Uterus (tissue), 3 donors: ENCODE measurements at regions not wholly inside any gene's neighbourhood (a gene's known extent, or its start where the extent isn't known, plus 50 kb on each side); places are given as distances from the start of the nearest gene placed in this dataset.

Experiments
- DNase-seq, 2 donors: peaks; one replicate each; pipeline ENCODE4 v3.0.0-alpha.2; 2019 to 2020
- H3K27ac ChIP-seq, 2 donors: fragments of 200-600 bp; sonication (generic); 1 replicate in 1 of 2; 2 replicates in 1 of 2; pipeline ENCODE4 v1.5.1; 2016 to 2018
- H3K27me3 ChIP-seq, 2 donors: fragments of 200-600 bp; sonication (generic); one replicate each; pipeline ENCODE4 v1.5.1; 2018 to 2019; ENCODE audit warnings: control low read depth in 1 of 2
- H3K36me3 ChIP-seq, 2 donors: fragments of 200-600 bp; sonication (generic); one replicate each; pipeline ENCODE4 v1.5.1; 2019; ENCODE audit warnings: control low read depth in 1 of 2
- H3K4me1 ChIP-seq, 2 donors: fragments of 200-600 bp; sonication (generic); one replicate each; pipeline ENCODE4 v1.5.1; 2018 to 2019; ENCODE audit warnings: control low read depth in 1 of 2
- H3K4me3 ChIP-seq, 2 donors: fragments of 200-600 bp; sonication (generic); 1 replicate in 1 of 2; 2 replicates in 1 of 2; pipeline ENCODE4 v1.5.1; 2018 to 2019; ENCODE audit warnings: mild to moderate bottlenecking in 1 of 2
- H3K9me3 ChIP-seq, 2 donors: fragments of 200-600 bp; sonication (generic); one replicate each; pipeline ENCODE4 v1.5.1; 2019; ENCODE audit warnings: control low read depth in 1 of 2
- POLR2A ChIP-seq, 2 donors: fragments of 450-650 bp; IDR thresholded peaks; one replicate each; pipeline ENCODE4 v1.6.1; 2016; ENCODE audit warnings: antibody characterized with exemption in 2 of 2, mild to moderate bottlenecking in 1 of 2, moderate library complexity in 1 of 2
- intact Hi-C: fragments of 100-400 bp; cut with DNase I; formaldehyde crosslinking; loops from one replicate; pipeline ENCODE4 v1.15.1; 2023; ENCODE audit warnings: low total_unique reads
- TF ChIP-seq, protein P1 (sequence below), 4 experiments: fragments of 200-600 bp in 2 of 4; fragments of 450-650 bp in 2 of 4; sonication (generic) in 2 of 4; IDR thresholded peaks; one replicate each; pipeline ENCODE4 v1.5.1; 2016 to 2019; ENCODE audit warnings: antibody characterized with exemption in 4 of 4, mild to moderate bottlenecking in 2 of 4, moderate library complexity in 1 of 4
- donor health status: DM: yes; HTN: yes; CAD: no.

DNA sequence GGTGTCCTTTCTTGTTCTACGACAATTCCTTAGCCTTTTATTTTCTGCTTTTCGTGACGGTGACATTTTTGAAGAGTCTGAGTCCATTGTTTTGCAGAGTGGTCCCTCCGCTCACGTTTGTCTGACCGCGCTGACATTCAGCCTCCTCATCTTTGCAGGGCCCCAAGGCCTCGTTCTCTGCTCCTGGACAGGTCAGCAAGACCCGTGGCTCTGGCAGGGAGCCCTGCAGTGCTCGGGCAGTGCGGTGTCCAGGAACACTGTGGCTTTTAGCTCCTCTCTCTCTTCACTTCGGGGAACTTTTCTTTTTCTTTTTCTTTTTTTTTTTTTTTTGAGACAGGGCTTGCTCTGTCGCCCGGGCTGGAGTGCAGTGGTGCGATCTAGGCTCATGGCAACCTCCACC is 142.5 kb downstream of the DNAJB6 start:
- DNase-seq = no peak
- H3K4me3 ChIP-seq = no peak overlapping the region
- H3K27me3 ChIP-seq = no peaks in the 10 kb centered on the region
- intact Hi-C loops = no loop called here
- no peak for TF ChIP-seq POLR2A (IDR thresholded peaks at IDR 0.05)
- TF ChIP-seq, protein P1, sequence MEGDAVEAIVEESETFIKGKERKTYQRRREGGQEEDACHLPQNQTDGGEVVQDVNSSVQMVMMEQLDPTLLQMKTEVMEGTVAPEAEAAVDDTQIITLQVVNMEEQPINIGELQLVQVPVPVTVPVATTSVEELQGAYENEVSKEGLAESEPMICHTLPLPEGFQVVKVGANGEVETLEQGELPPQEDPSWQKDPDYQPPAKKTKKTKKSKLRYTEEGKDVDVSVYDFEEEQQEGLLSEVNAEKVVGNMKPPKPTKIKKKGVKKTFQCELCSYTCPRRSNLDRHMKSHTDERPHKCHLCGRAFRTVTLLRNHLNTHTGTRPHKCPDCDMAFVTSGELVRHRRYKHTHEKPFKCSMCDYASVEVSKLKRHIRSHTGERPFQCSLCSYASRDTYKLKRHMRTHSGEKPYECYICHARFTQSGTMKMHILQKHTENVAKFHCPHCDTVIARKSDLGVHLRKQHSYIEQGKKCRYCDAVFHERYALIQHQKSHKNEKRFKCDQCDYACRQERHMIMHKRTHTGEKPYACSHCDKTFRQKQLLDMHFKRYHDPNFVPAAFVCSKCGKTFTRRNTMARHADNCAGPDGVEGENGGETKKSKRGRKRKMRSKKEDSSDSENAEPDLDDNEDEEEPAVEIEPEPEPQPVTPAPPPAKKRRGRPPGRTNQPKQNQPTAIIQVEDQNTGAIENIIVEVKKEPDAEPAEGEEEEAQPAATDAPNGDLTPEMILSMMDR (IDR thresholded peaks at IDR 0.05) = no peak
- no peak overlapping the region for H3K27ac ChIP-seq
- H3K9me3 ChIP-seq = no peaks in the 10 kb centered on the region
- no peaks in the 10 kb centered on the region for H3K36me3 ChIP-seq
- H3K4me1 ChIP-seq = no peaks in the 10 kb centered on the region

DNA sequence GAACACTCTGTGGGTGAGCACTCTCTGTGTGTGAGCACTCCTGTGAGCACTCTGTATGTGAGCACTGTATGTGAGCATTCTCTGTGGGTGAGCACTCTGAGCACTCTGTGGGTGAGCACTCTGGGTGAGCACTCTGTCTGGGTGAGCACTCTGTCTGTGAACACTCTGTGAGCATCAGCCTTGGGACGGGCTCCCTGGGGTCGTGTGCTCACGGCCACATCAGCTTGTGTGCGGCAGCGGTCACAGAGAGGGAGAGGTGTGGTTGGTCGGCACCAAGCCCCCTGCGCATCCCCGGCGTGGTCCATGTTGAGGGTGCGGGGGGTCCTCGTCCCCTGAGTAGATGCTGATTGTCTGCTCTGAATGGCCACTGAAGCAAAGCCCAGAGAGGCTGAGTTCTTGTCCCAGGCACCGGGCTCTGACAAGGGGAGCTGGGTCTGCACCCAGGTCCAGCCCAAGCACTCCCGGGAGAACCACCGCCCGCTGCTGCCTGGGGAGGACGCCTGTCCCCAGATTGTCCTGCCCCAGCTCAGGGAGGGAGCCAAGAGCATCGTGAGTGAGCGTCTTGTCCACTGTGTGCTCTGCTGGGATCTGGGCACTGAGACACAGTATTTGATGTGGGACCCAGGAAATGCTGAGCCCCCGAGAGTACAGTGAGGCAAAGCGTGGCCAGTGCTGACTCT is 143.7 kb downstream of the DNAJB6 start:
- H3K27me3 ChIP-seq = no peaks in the 10 kb centered on the region
- DNase-seq = no peak
- H3K27ac ChIP-seq = no peak overlapping the region
- TF ChIP-seq, protein P1 (IDR thresholded peaks at IDR 0.05) = no peak
- TF ChIP-seq POLR2A (IDR thresholded peaks at IDR 0.05) = no peak
- H3K4me3 ChIP-seq = no peak overlapping the region
- H3K9me3 ChIP-seq = no peaks in the 10 kb centered on the region
- no peaks in the 10 kb centered on the region for H3K4me1 ChIP-seq
- H3K36me3 ChIP-seq = no peaks in the 10 kb centered on the region
- intact Hi-C loops = no loop called here

DNA sequence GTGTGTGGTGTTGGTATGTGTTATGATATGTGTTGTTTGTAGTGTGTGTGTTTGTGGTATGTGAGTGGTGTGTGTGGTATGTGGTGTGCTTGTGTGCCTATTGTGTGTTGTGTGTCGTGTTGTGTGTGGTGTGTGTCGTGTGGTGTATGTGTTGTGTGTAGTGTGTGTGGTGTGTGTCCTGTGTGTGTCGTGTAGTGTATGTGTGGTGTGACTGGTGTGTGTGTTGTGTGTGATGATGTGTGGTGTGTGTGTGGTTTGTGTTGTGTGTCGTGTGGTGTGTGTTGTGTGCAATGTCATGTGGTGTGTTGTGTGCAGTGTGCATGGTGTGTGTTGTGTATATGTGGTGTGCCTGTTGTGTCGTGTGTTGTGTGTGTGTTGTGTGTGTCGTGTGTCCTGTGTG is 144.6 kb downstream of the DNAJB6 start:
- TF ChIP-seq, protein P1 (IDR thresholded peaks at IDR 0.05) = no peak
- no peak for TF ChIP-seq POLR2A (IDR thresholded peaks at IDR 0.05)
- Histone ChIP-seq H3K4me1 (no peaks in the 10 kb centered on the region), H3K9me3 (no peaks in the 10 kb centered on the region), H3K36me3 (no peaks in the 10 kb centered on the region), H3K27ac (no peak overlapping the region), H3K27me3 (no peaks in the 10 kb centered on the region), H3K4me3 (no peak overlapping the region)
- DNase-seq = no peak
- intact Hi-C loops = no loop called here

DNA sequence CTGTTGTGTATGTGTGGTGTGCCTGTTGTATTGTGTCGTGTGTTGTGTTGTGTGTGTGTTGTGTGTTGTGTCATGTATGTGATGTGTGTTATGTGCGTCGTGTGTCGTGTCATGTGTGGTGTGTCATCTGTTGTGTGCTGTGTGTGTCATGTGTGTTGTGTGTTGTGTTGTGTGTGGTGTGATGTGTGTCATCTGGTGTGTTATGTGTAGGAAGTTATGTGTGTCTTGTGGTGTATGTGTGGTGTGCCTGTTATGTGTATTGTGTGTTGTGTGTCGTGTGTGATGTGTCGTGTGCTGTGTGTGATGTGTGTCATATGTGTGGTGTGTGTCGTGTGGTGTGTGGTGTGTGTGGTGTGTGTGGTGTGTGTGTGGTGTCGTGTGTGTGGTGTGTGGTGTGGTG is 145.2 kb downstream of the DNAJB6 start:
- no peaks in the 10 kb centered on the region for H3K9me3 ChIP-seq
- H3K36me3 ChIP-seq = no peaks in the 10 kb centered on the region
- TF ChIP-seq, protein P1 (IDR thresholded peaks at IDR 0.05) = no peak
- TF ChIP-seq POLR2A (IDR thresholded peaks at IDR 0.05) = no peak
- no peak overlapping the region for H3K27ac ChIP-seq
- no peak for DNase-seq
- intact Hi-C loops = no loop called here
- no peaks in the 10 kb centered on the region for H3K4me1 ChIP-seq
- no peak overlapping the region for H3K4me3 ChIP-seq
- no peaks in the 10 kb centered on the region for H3K27me3 ChIP-seq

DNA sequence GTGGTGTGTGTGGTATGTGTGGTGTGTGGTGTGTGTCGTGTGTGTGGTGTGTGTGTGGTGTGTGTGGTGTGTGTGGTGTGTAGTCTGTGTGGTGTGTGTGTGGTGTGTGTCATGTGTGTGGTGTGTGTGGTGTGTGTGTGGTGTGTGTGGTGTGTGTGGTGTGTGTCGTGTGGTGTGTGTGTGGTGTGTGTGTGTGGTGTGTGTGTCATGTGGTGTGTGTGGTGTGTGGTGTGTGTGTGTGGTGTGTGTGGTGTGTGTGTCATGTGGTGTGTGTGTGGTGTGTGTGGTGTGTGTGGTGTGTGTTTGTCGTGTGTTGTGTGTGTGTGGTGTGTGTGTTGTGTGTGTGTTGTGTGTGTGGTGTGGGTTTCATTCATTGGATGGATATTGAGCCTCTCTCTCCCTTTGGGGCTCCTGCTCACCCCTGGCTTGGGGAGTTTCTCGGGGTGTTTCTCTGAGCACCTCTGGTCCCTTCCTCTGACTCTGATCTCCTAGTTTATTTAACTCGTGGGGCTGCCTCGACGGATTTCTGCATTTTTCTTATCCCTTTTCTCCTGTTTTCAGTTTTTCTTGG is 145.8 kb downstream of the DNAJB6 start:
- intact Hi-C loops = no loop called here
- TF ChIP-seq POLR2A (IDR thresholded peaks at IDR 0.05) = no peak
- TF ChIP-seq, protein P1 (IDR thresholded peaks at IDR 0.05) = no peak
- H3K9me3 ChIP-seq = no peaks in the 10 kb centered on the region
- H3K4me3 ChIP-seq = no peak overlapping the region
- H3K27ac ChIP-seq = no peak overlapping the region
- H3K4me1 ChIP-seq = no peaks in the 10 kb centered on the region
- no peaks in the 10 kb centered on the region for H3K27me3 ChIP-seq
- no peak for DNase-seq
- no peaks in the 10 kb centered on the region for H3K36me3 ChIP-seq
